Stimulated activated CD4-positive, alpha-beta T cell treated with anti-CD3 and anti-CD28 coated beads, Interleukin-15, amount 100 ng/mL, for 48 hours (primary cell): ENCODE measurements at regions not wholly inside any gene's neighbourhood (a gene's known extent, or its start where the extent isn't known, plus 50 kb on each side); places are given as distances from the start of the nearest gene placed in this dataset.

Experiments used
- DNase-seq, 2 donors: peaks; one replicate each; pipeline ENCODE4 v3.0.0-alpha.2; 2020; ENCODE audit warnings: low read depth in 2 of 2

GRCh38 chr4:171759274-171759673, 53.9 kb upstream of the GALNTL6 start:
- DNase-seq: no peak

GRCh38 chr4:171751538-171751937, 61.7 kb upstream of the GALNTL6 start:
- DNase-seq: no peak

GRCh38 chr4:171746418-171746817, 66.8 kb upstream of the GALNTL6 start:
- DNase-seq: no peak

GRCh38 chr4:171742436-171742835, 70.8 kb upstream of the GALNTL6 start:
- DNase-seq: no peak

GRCh38 chr4:171727185-171727584, 86.0 kb upstream of the GALNTL6 start:
- no peak for DNase-seq

- no peak for DNase-seq
These were observed 91.3 kb upstream of the GALNTL6 start for GRCh38 chr4:171721937-171722336.

- DNase-seq: no peak
These were observed 93.5 kb upstream of the GALNTL6 start for GRCh38 chr4:171719691-171720090.

GRCh38 chr4:171718665-171719064, 94.5 kb upstream of the GALNTL6 start:
- no peak for DNase-seq

- no peak for DNase-seq
These were observed 95.1 kb upstream of the GALNTL6 start for GRCh38 chr4:171718069-171718468.

- no peak for DNase-seq
These were observed 95.9 kb upstream of the GALNTL6 start for GRCh38 chr4:171717231-171717741.

GRCh38 chr4:171715973-171716372, 97.2 kb upstream of the GALNTL6 start:
- DNase-seq: no peak

GRCh38 chr4:171714791-171715454, 98.3 kb upstream of the GALNTL6 start:
- no peak for DNase-seq

- no peak for DNase-seq
These were observed 102.5 kb upstream of the GALNTL6 start for GRCh38 chr4:171710743-171711142.

GRCh38 chr4:171676555-171677215, 136.5 kb upstream of the GALNTL6 start:
- no peak for DNase-seq

- DNase-seq: no peak
These were observed 138.4 kb upstream of the GALNTL6 start for GRCh38 chr4:171674781-171675180.

- DNase-seq: no peak
These were observed 144.8 kb upstream of the GALNTL6 start for GRCh38 chr4:171668403-171668802.

GRCh38 chr4:171667906-171668305, 145.3 kb upstream of the GALNTL6 start:
- no peak for DNase-seq

- no peak for DNase-seq
These were observed 162.1 kb upstream of the GALNTL6 start for GRCh38 chr4:171651071-171651470.

- no peak for DNase-seq
These were observed 162.7 kb upstream of the GALNTL6 start for GRCh38 chr4:171650543-171650942.

GRCh38 chr4:171648926-171649325, 164.3 kb upstream of the GALNTL6 start:
- DNase-seq: no peak

- DNase-seq: no peak
These were observed 166.2 kb upstream of the GALNTL6 start for GRCh38 chr4:171646984-171647383.

- no peak for DNase-seq
These were observed 168.7 kb upstream of the GALNTL6 start for GRCh38 chr4:171644430-171645057.

- DNase-seq: no peak
These were observed 173.7 kb upstream of the GALNTL6 start for GRCh38 chr4:171639540-171639939.
